HepG2 (cell line): ENCODE measurements at regions not wholly inside any gene's neighbourhood (a gene's known extent, or its start where the extent isn't known, plus 50 kb on each side); places are given as distances from the start of the nearest gene placed in this dataset.

Experiments used
- ATAC-seq: fragments of 200-7000 bp; cut with Tn5 transposase; 3 replicates; pipeline ENCODE4 v1.9.1; 2020; ENCODE audit warnings: mild to moderate bottlenecking, moderate library complexity
- BruUV-seq: library from RNA; stranded (reverse); fragments of 400-500 nt; replicated peaks from 2 replicates; lab custom pipeline; 2021; lab: Mats Ljungman, UMichigan
- CTCF ChIA-PET: fragments of 300-600 bp; formaldehyde crosslinking; extraction: SDS; loops from one replicate; lab custom pipeline; 2021; ENCODE audit warnings: low total read pairs, inconsistent platforms, low intra/inter-chr PET ratio; lab: Yijun Ruan, JAX
- POLR2A ChIA-PET: fragments of 350-600 bp; sonication (Branson Sonifier 250); formaldehyde crosslinking; loops from one replicate; lab custom pipeline; 2020; ENCODE audit warnings: antibody characterized with exemption, inconsistent platforms; lab: Yijun Ruan, JAX
- DNase-seq: peaks from one replicate; pipeline ENCODE4 v3.0.0-alpha.2; 2015; ENCODE audit warnings: low spot score
- FAIRE-seq: peaks from 3 replicates; lab custom pipeline; 2011; peaks lifted over from hg19 to GRCh38; lab: Jason Lieb, UNC
- H2AFZ ChIP-seq: one replicate; pipeline ENCODE4 v1.6.1; 2011; ENCODE audit warnings: low read length, inconsistent platforms
- H3K27ac ChIP-seq: fragments of 300-600 bp; 3 replicates; pipeline ENCODE4 v1.8.0; 2011; ENCODE audit warnings: mixed run types, mild to moderate bottlenecking, mixed read lengths, low read length, inconsistent platforms; ENCODE audit not compliant: insufficient read depth; ENCODE audit errors: extremely low read length
- H3K27me3 ChIP-seq, 2 experiments: fragments of 200-600 bp in 1 of 2; 2 replicates in 1 of 2; 3 replicates in 1 of 2; pipeline versions ENCODE4 v1.6.0 to v1.8.0; 2011; ENCODE audit warnings: low read length in 2 of 2, mild to moderate bottlenecking in 2 of 2, moderate library complexity in 2 of 2, inconsistent platforms in 1 of 2; ENCODE audit not compliant: insufficient read depth in 2 of 2, control insufficient read depth in 1 of 2
- H3K36me3 ChIP-seq, 2 experiments: fragments of 200-600 bp in 1 of 2; replicated peaks in 1 of 2; 2 replicates in 1 of 2; 3 replicates in 1 of 2; pipeline versions ENCODE4 v1.5.1 to v1.8.0; 2011; ENCODE audit warnings: low read length in 2 of 2, inconsistent platforms in 1 of 2; ENCODE audit not compliant: insufficient read depth in 2 of 2, control insufficient read depth in 1 of 2
- H3K4me1 ChIP-seq: 2 replicates; pipeline ENCODE4 v1.5.1; 2012; ENCODE audit warnings: low read length, inconsistent platforms; ENCODE audit not compliant: insufficient read depth
- H3K4me2 ChIP-seq: 2 replicates; pipeline ENCODE4 v1.6.0; 2011; ENCODE audit warnings: low read depth, low read length, inconsistent platforms
- H3K4me3 ChIP-seq, 3 experiments: fragments of 200-600 bp in 1 of 3; sonication (generic), shearing (Covaris generic) in 1 of 3; replicated peaks in 1 of 3; 2 replicates each; pipeline ENCODE4 v1.5.1; 2011 to 2016; ENCODE audit warnings: low read length in 3 of 3, inconsistent platforms in 2 of 3, low read depth in 2 of 3, mild to moderate bottlenecking in 2 of 3, control low read depth in 1 of 3, mixed read lengths in 1 of 3; ENCODE audit not compliant: insufficient read depth in 1 of 3
- H3K79me2 ChIP-seq: one replicate; pipeline ENCODE4 v1.6.1; 2011; ENCODE audit warnings: low read length, inconsistent platforms; ENCODE audit not compliant: insufficient read depth
- H3K9ac ChIP-seq: 2 replicates; pipeline ENCODE4 v1.6.0; 2011; ENCODE audit warnings: mild to moderate bottlenecking, low read depth, low read length, inconsistent platforms; ENCODE audit not compliant: insufficient read depth
- H3K9me3 ChIP-seq: 2 replicates; pipeline ENCODE4 v1.5.1; 2012; ENCODE audit warnings: mild to moderate bottlenecking, low read length
- H4K20me1 ChIP-seq: 2 replicates; pipeline ENCODE4 v1.6.0; 2011; ENCODE audit warnings: inconsistent platforms, mild to moderate bottlenecking, low read length, moderate library complexity; ENCODE audit not compliant: insufficient read depth
- CENPT ChIP-seq: sonication (generic); formaldehyde crosslinking; IDR thresholded peaks from 2 replicates; pipeline ENCODE4 v1.8.0; 2022; ENCODE audit warnings: low read depth, mild to moderate bottlenecking, moderate library complexity, missing genetic modification reagents
- FOXO4 ChIP-seq: sonication (generic); formaldehyde crosslinking; conservative IDR thresholded peaks from 2 replicates; pipeline ENCODE4 v1.8.1; 2023; ENCODE audit warnings: missing genetic modification reagents
- GTF3A ChIP-seq: sonication (generic); formaldehyde crosslinking; conservative IDR thresholded peaks from 2 replicates; pipeline ENCODE4 v1.4.0; 2020; ENCODE audit warnings: mild to moderate bottlenecking, missing genetic modification reagents
- RELA ChIP-seq: sonication (generic); formaldehyde crosslinking; IDR thresholded peaks from 2 replicates; pipeline ENCODE4 v1.4.0; 2020; ENCODE audit warnings: missing genetic modification reagents
- SAP130 ChIP-seq: IDR thresholded peaks from 2 replicates; pipeline ENCODE4 v1.6.1; 2016; ENCODE audit warnings: low read depth
- TCF12 ChIP-seq, 2 experiments: fragments of 450-650 bp in 1 of 2; sonication (generic) in 1 of 2; formaldehyde crosslinking in 1 of 2; IDR thresholded peaks; 2 replicates each; pipeline versions ENCODE4 v1.6.1 to v1.8.0; 2017 to 2022; ENCODE audit warnings: antibody characterized with exemption in 1 of 2, mild to moderate bottlenecking in 1 of 2, missing genetic modification reagents in 1 of 2, moderate library complexity in 1 of 2
- XRCC5 ChIP-seq: fragments of 200-400 bp; formaldehyde crosslinking; optimal IDR thresholded peaks from 2 replicates; pipeline ENCODE3; 2017; ENCODE audit warnings: mild to moderate bottlenecking, low read length
- ZNF235 ChIP-seq: sonication (generic); formaldehyde crosslinking; IDR thresholded peaks from 2 replicates; pipeline ENCODE4 v1.8.1; 2023; ENCODE audit warnings: mild to moderate bottlenecking, missing genetic modification reagents, borderline replicate concordance
- WGBS: methylation state at CpG from one replicate; pipeline ENCODE4 v1.1.6; 2017; ENCODE audit warnings: low lambda C conversion rate; 5-methylcytosine and 5-hydroxymethylcytosine counted together
- in situ Hi-C: cut with HindIII; loops from 2 replicates; pipeline ENCODE4 v1.10.0; 2017; ENCODE audit warnings: low pct_unique_long_range_greater_than_20kb; ENCODE audit not compliant: extremely low pct_ligation_motif_present
- intact Hi-C: fragments of 100-400 bp; cut with micrococcal nuclease; formaldehyde crosslinking; loops from one replicate; pipeline ENCODE4 v1.10.0; 2022; ENCODE audit not compliant: unreplicated experiment

- in situ Hi-C loops = no loop called here
These were observed 165.2 kb downstream of the SLC25A46 start for GRCh38 chr5:110903966-110904365.

GRCh38 chr5:110908848-110909247, 162.7 kb upstream of the TSLP start:
- TF ChIP-seq TCF12 (IDR thresholded peaks at IDR 0.05) = no peak
- no peak for TF ChIP-seq TCF12 (CRISPR knock-in tag; IDR thresholded peaks at IDR 0.05)
- no peak for TF ChIP-seq GTF3A (CRISPR knock-in tag)
- TF ChIP-seq ZNF235 (CRISPR knock-in tag) = no peak
- no peak for TF ChIP-seq SAP130 (CRISPR knock-in tag)
- TF ChIP-seq RELA = no peak
- ATAC-seq (no peak), FAIRE-seq (no peak), DNase-seq (no peak)
- H4K20me1 ChIP-seq = no peaks in the 10 kb centered on the region
- POLR2A ChIA-PET = no interaction called here
- no peaks in the 10 kb centered on the region for H3K79me2 ChIP-seq
- BruUV-seq = no TSS peak
- H3K36me3 ChIP-seq = no peaks in the 10 kb centered on the region
- no peak overlapping the region for H3K4me3 ChIP-seq
- H3K4me2 ChIP-seq = no peak overlapping the region
- H2AFZ ChIP-seq = no peak overlapping the region
- in situ Hi-C loops = no loop called here
- intact Hi-C loops = no loop called here
- no peaks in the 10 kb centered on the region for H3K27me3 ChIP-seq
- CTCF ChIA-PET = no interaction called here
- no peak overlapping the region for H3K9ac ChIP-seq
- H3K27ac ChIP-seq = no peak overlapping the region
- no peaks in the 10 kb centered on the region for H3K4me1 ChIP-seq
- H3K9me3 ChIP-seq = no peaks in the 10 kb centered on the region

More at GRCh38 chr5:110903966-110904365, 165.2 kb downstream of the SLC25A46 start:
- Histone ChIP-seq H3K9ac (no peak overlapping the region), H2AFZ (no peak overlapping the region), H3K4me2 (no peak overlapping the region), H3K4me1 (no peaks in the 10 kb centered on the region), H3K27ac (no peak overlapping the region), H3K4me3 (no peak overlapping the region), H3K9me3 (no peaks in the 10 kb centered on the region), H3K79me2 (no peaks in the 10 kb centered on the region), H3K36me3 (no peaks in the 10 kb centered on the region), H3K27me3 (no peaks in the 10 kb centered on the region)
- DNase-seq (no peak), ATAC-seq (no peak)
- no TSS peak for BruUV-seq
- 1% methylated on average over 3 of the region's 3 CpGs for WGBS
- CTCF ChIA-PET = no interaction called here
- intact Hi-C loops = no loop called here
- TF ChIP-seq XRCC5 (no peak), FOXO4 (CRISPR knock-in tag) (no peak), CENPT (CRISPR knock-in tag) (no peak)
- TF ChIP-seq, all 625 proteins: peak for 0
- FAIRE-seq = no peak
- H4K20me1 ChIP-seq = no peaks in the 10 kb centered on the region
- POLR2A ChIA-PET = no interaction called here
